Calu3 (cell line): ENCODE measurements at regions not wholly inside any gene's neighbourhood (a gene's known extent, or its start where the extent isn't known, plus 50 kb on each side); places are given as distances from the start of the nearest gene placed in this dataset.
"Not testable (repeated sequence)": the region's sequence is repeated elsewhere in the genome, so short reads cannot be mapped to it uniquely, and the experiment has no call there.

Source experiments
- BruUV-seq: library from RNA; stranded (reverse); fragments of 400-500 nt; replicated peaks from 2 replicates; lab custom pipeline; 2021; lab: Mats Ljungman, UMichigan
- CTCF ChIA-PET: fragments of 300-600 bp; sonication (Branson Sonifier 250); formaldehyde crosslinking; loops from one replicate; lab custom pipeline; 2022; ENCODE audit warnings: antibody characterized with exemption; lab: Charles Lee
- DNase-seq: peaks from one replicate; pipeline ENCODE4 v3.0.0; 2022
- H3K27ac Mint-ChIP-seq: one replicate; pipeline ENCODE4 v1.8.0; 2022; ENCODE audit warnings: mixed read lengths; ENCODE audit not compliant: unreplicated experiment
- H3K27me3 Mint-ChIP-seq: one replicate; pipeline ENCODE4 v1.8.0; 2022; ENCODE audit warnings: mixed read lengths; ENCODE audit not compliant: unreplicated experiment
- H3K36me3 Mint-ChIP-seq: one replicate; pipeline ENCODE4 v1.8.0; 2022; ENCODE audit warnings: mild to moderate bottlenecking, moderate library complexity, mixed read lengths; ENCODE audit not compliant: insufficient read depth, unreplicated experiment
- H3K4me1 Mint-ChIP-seq: one replicate; pipeline ENCODE4 v1.8.0; 2022; ENCODE audit warnings: mild to moderate bottlenecking, low read depth, mixed read lengths; ENCODE audit not compliant: unreplicated experiment
- H3K4me3 Mint-ChIP-seq: one replicate; pipeline ENCODE4 v1.8.0; 2022; ENCODE audit warnings: mild to moderate bottlenecking, low read depth, moderate library complexity, mixed read lengths; ENCODE audit not compliant: unreplicated experiment
- H3K9me3 Mint-ChIP-seq: one replicate; pipeline ENCODE4 v1.8.0; 2022; ENCODE audit warnings: low read depth, mixed read lengths; ENCODE audit not compliant: unreplicated experiment
- CTCF ChIP-seq: fragments of 200-600 bp; IDR thresholded peaks from one replicate; pipeline ENCODE4 v1.8.0; 2022; ENCODE audit warnings: antibody characterized with exemption; ENCODE audit not compliant: unreplicated experiment
- intact Hi-C: fragments of 100-400 bp; cut with micrococcal nuclease; formaldehyde crosslinking; loops from one replicate; pipeline ENCODE4 v1.10.0; 2022; ENCODE audit not compliant: unreplicated experiment

GRCh38 chr16:29228664-29229611 is 177.6 kb downstream of the NPIPB11 start:
- H3K9me3 Mint-ChIP-seq, DNase-seq, BruUV-seq, H3K4me1 Mint-ChIP-seq: not testable (repeated sequence)
- Mint-ChIP-seq H3K27ac (peak overlapping the region; percentile 56), H3K27me3 (peaks cover 22% of the 10 kb centered on the region), H3K4me3 (peak overlapping the region; percentile 43), H3K36me3 (peaks cover 10% of the 10 kb centered on the region)
- CTCF ChIA-PET: interaction anchor here (0.6 kb wide), 1 partner anchor 63 kb away, joined by 4 read pairs; no protein-coding TSS in a partner anchor
- intact Hi-C loops: loop anchor here (2.0 kb wide), 1 partner anchor 88 kb away; no protein-coding TSS in a partner anchor

GRCh38 chr16:29227751-29228663 is 178.5 kb downstream of the NPIPB11 start:
- H3K9me3 Mint-ChIP-seq, BruUV-seq, H3K4me1 Mint-ChIP-seq, H3K36me3 Mint-ChIP-seq: not testable (repeated sequence)
- intact Hi-C loops: loop anchor here (2.0 kb wide), 1 partner anchor 89 kb away; no protein-coding TSS in a partner anchor
- H3K27ac Mint-ChIP-seq: peak overlapping the region; percentile 56
- CTCF ChIA-PET: interaction anchor here (0.6 kb wide), 1 partner anchor 64 kb away, joined by 4 read pairs; no protein-coding TSS in a partner anchor
- DNase-seq: peak; percentile 80
- peak overlapping the region; percentile 43 for H3K4me3 Mint-ChIP-seq
- peak; percentile 64 for TF ChIP-seq CTCF
- H3K27me3 Mint-ChIP-seq: peaks cover 20% of the 10 kb centered on the region

- no TSS peak for BruUV-seq
- H3K27ac Mint-ChIP-seq: no peak overlapping the region
These were observed 179.7 kb downstream of the NPIPB11 start for GRCh38 chr16:29226782-29227181.

GRCh38 chr16:29224675-29225074 is 181.8 kb downstream of the NPIPB11 start:
- H3K27ac Mint-ChIP-seq, H3K4me1 Mint-ChIP-seq, BruUV-seq, DNase-seq, H3K4me3 Mint-ChIP-seq, H3K9me3 Mint-ChIP-seq, CTCF ChIA-PET, H3K36me3 Mint-ChIP-seq, intact Hi-C loops: not testable (repeated sequence)
- peaks cover 29% of the 10 kb centered on the region for H3K27me3 Mint-ChIP-seq

More at GRCh38 chr16:29226782-29227181, 179.7 kb downstream of the NPIPB11 start:
- CTCF ChIA-PET: no interaction called here
- Mint-ChIP-seq H3K4me1 (peaks cover 8% of the 10 kb centered on the region), H3K9me3 (peaks cover 7% of the 10 kb centered on the region), H3K4me3 (no peak overlapping the region), H3K36me3 (peaks cover 9% of the 10 kb centered on the region), H3K27me3 (peaks cover 29% of the 10 kb centered on the region)
- DNase-seq: no peak
- intact Hi-C loops: no loop called here
- no peak for TF ChIP-seq CTCF

- H3K4me3 Mint-ChIP-seq, DNase-seq, H3K27ac Mint-ChIP-seq, H3K36me3 Mint-ChIP-seq, BruUV-seq, H3K9me3 Mint-ChIP-seq, intact Hi-C loops, CTCF ChIA-PET, H3K4me1 Mint-ChIP-seq: not testable (repeated sequence)
- peaks cover 29% of the 10 kb centered on the region for H3K27me3 Mint-ChIP-seq
These were observed 183.9 kb downstream of the NPIPB11 start for GRCh38 chr16:29222615-29223014.

- not testable (repeated sequence) for H3K36me3 Mint-ChIP-seq
These were observed 184.5 kb downstream of the NPIPB11 start for GRCh38 chr16:29222008-29222407.

GRCh38 chr16:29221281-29221955 is 185.1 kb downstream of the NPIPB11 start:
- intact Hi-C loops, CTCF ChIA-PET, H3K36me3 Mint-ChIP-seq, BruUV-seq, H3K27ac Mint-ChIP-seq, H3K4me1 Mint-ChIP-seq, H3K4me3 Mint-ChIP-seq, DNase-seq, H3K9me3 Mint-ChIP-seq: not testable (repeated sequence)
- peaks cover 31% of the 10 kb centered on the region for H3K27me3 Mint-ChIP-seq

More at GRCh38 chr16:29222008-29222407, 184.5 kb downstream of the NPIPB11 start:
- H3K27ac Mint-ChIP-seq, H3K9me3 Mint-ChIP-seq, DNase-seq, H3K4me3 Mint-ChIP-seq, BruUV-seq, CTCF ChIA-PET, H3K4me1 Mint-ChIP-seq, intact Hi-C loops: not testable (repeated sequence)
- H3K27me3 Mint-ChIP-seq: peaks cover 31% of the 10 kb centered on the region
